CD14-positive monocyte (primary cell): ENCODE measurements at regions not wholly inside any gene's neighbourhood (a gene's known extent, or its start where the extent isn't known, plus 50 kb on each side); places are given as distances from the start of the nearest gene placed in this dataset. TPM values are rescaled to one million over a fixed set of nuclear protein-coding genes. Genes with fewer than 3 reads are reported as not detected.

Experiments used
- DNase-seq, 3 donors: peaks; one replicate each; pipeline ENCODE4 v3.0.0-alpha.2; 2011 to 2022
- H2AFZ ChIP-seq: 2 replicates; pipeline ENCODE4 v1.6.0; 2012; ENCODE audit warnings: mild to moderate bottlenecking, low read depth, low read length, inconsistent platforms; ENCODE audit not compliant: insufficient read depth, poor library complexity, severe bottlenecking
- H3K27ac ChIP-seq, 2 donors: 1 replicate in 1 of 2; 2 replicates in 1 of 2; pipeline ENCODE4 v1.5.1; 2012 to 2013; ENCODE audit warnings: low read length in 2 of 2, control low read depth in 1 of 2, inconsistent platforms in 1 of 2, low read depth in 1 of 2, mild to moderate bottlenecking in 1 of 2
- H3K27me3 ChIP-seq, 2 donors: one replicate each; pipeline versions ENCODE4 v1.6.0 to v1.6.1; 2011 to 2013; ENCODE audit warnings: low read length in 2 of 2; ENCODE audit not compliant: control insufficient read depth in 2 of 2, insufficient read depth in 2 of 2
- H3K36me3 ChIP-seq, 2 donors: replicated peaks in 1 of 2; 1 replicate in 1 of 2; 2 replicates in 1 of 2; pipeline versions ENCODE4 v1.5.1 to v1.6.1; 2012 to 2013; ENCODE audit warnings: low read length in 2 of 2, control low read depth in 1 of 2, inconsistent platforms in 1 of 2, mild to moderate bottlenecking in 1 of 2; ENCODE audit not compliant: insufficient read depth in 2 of 2, control insufficient read depth in 1 of 2
- H3K4me1 ChIP-seq, 2 donors: 1 replicate in 1 of 2; 2 replicates in 1 of 2; pipeline versions ENCODE4 v1.5.1 to v1.6.1; 2012 to 2013; ENCODE audit warnings: low read length in 2 of 2, control low read depth in 1 of 2, inconsistent platforms in 1 of 2, mild to moderate bottlenecking in 1 of 2, moderate library complexity in 1 of 2; ENCODE audit not compliant: insufficient read depth in 2 of 2, control insufficient read depth in 1 of 2
- H3K4me2 ChIP-seq: replicated peaks from 2 replicates; pipeline ENCODE3; 2012; ENCODE audit warnings: low read length, moderate library complexity, mild to moderate bottlenecking; ENCODE audit not compliant: poor library complexity, severe bottlenecking; ENCODE audit errors: extremely low read depth
- H3K4me3 ChIP-seq, 3 experiments: fragments of 200-600 bp in 1 of 3; sonication (generic) in 1 of 3; replicated peaks in 1 of 3; 1 replicate in 2 of 3; 2 replicates in 1 of 3; pipeline ENCODE4 v1.5.1; 2011 to 2013; ENCODE audit warnings: low read length in 3 of 3, mild to moderate bottlenecking in 3 of 3, control low read depth in 2 of 3, low read depth in 2 of 3, inconsistent platforms in 1 of 3, moderate library complexity in 1 of 3
- H3K79me2 ChIP-seq: 2 replicates; pipeline ENCODE4 v1.6.0; 2012; ENCODE audit warnings: mild to moderate bottlenecking, control low read depth, inconsistent platforms, low read length, moderate library complexity; ENCODE audit not compliant: insufficient read depth
- H3K9ac ChIP-seq: 2 replicates; pipeline ENCODE4 v1.6.0; 2017; ENCODE audit warnings: low read length, mild to moderate bottlenecking; ENCODE audit not compliant: insufficient read depth, poor library complexity, severe bottlenecking
- H3K9me3 ChIP-seq, 2 donors: replicated peaks in 1 of 2; 1 replicate in 1 of 2; 2 replicates in 1 of 2; pipeline versions ENCODE4 v1.5.1 to v1.6.1; 2012 to 2013; ENCODE audit warnings: low read length in 2 of 2, control low read depth in 1 of 2; ENCODE audit not compliant: control insufficient read depth in 1 of 2, insufficient read depth in 1 of 2
- H4K20me1 ChIP-seq: 2 replicates; pipeline ENCODE4 v1.6.0; 2012; ENCODE audit warnings: mild to moderate bottlenecking, low read length, control low read depth, moderate library complexity; ENCODE audit not compliant: insufficient read depth
- H3K27ac Mint-ChIP-seq, 7 donors: one replicate each; pipeline ENCODE4 v1.8.0; 2020; ENCODE audit warnings: mild to moderate bottlenecking in 7 of 7, mixed read lengths in 7 of 7, moderate library complexity in 6 of 7, inconsistent platforms in 2 of 7
- H3K27me3 Mint-ChIP-seq, 3 donors: one replicate each; pipeline ENCODE4 v1.8.0; 2021 to 2022; ENCODE audit warnings: low read depth in 3 of 3, mild to moderate bottlenecking in 3 of 3, mixed read lengths in 3 of 3, moderate library complexity in 3 of 3, inconsistent platforms in 1 of 3
- H3K36me3 Mint-ChIP-seq, 2 donors: one replicate each; pipeline ENCODE4 v1.8.0; 2020; ENCODE audit warnings: mixed read lengths in 2 of 2, inconsistent platforms in 1 of 2, mild to moderate bottlenecking in 1 of 2
- H3K4me1 Mint-ChIP-seq: one replicate; pipeline ENCODE4 v1.8.0; 2020; ENCODE audit warnings: mild to moderate bottlenecking, mixed read lengths
- H3K4me3 Mint-ChIP-seq, 2 donors: one replicate each; pipeline ENCODE4 v1.8.0; 2020; ENCODE audit warnings: mild to moderate bottlenecking in 2 of 2, mixed read lengths in 2 of 2, moderate library complexity in 1 of 2
- H3K9me3 Mint-ChIP-seq, 7 donors: one replicate each; pipeline ENCODE4 v1.8.0; 2020 to 2022; ENCODE audit warnings: mixed read lengths in 7 of 7, mild to moderate bottlenecking in 6 of 7, moderate library complexity in 6 of 7, inconsistent platforms in 2 of 7
- CTCF ChIP-seq: fragments of 200-600 bp; IDR thresholded peaks from one replicate; pipeline ENCODE4 v1.8.0; 2022; ENCODE audit warnings: antibody characterized with exemption, mild to moderate bottlenecking
- WGBS: methylation state at CpG from one replicate; pipeline ENCODE4 v1.1.5; 2013; ENCODE audit warnings: missing lambda C conversion rate; ENCODE audit not compliant: insufficient coverage; 5-methylcytosine and 5-hydroxymethylcytosine counted together
- intact Hi-C, 2 donors: fragments of 100-400 bp; cut with micrococcal nuclease; formaldehyde crosslinking; loops; one replicate each; pipeline versions ENCODE4 v1.15.0 to v1.15.1; 2023
- small RNA-seq: library from RNA; depleted of rRNA; stranded (forward); fragments of <200 nt; gene quantifications from one replicate; pipeline ENCODE3, GENCODE V24; 2012; ENCODE audit warnings: low read depth; ENCODE audit not compliant: insufficient read length

GRCh38 chr5:126373375-126374108 lies 49.7 kb upstream of the GRAMD2B start:
- WGBS, result 21% methylated on average over 2 of the region's 3 CpGs
- Histone ChIP-seq H3K9me3 (no peaks in the 10 kb centered on the region), H3K4me3 (no peak overlapping the region), H4K20me1 (no peaks in the 10 kb centered on the region), H3K79me2 (no peaks in the 10 kb centered on the region), H2AFZ (no peak overlapping the region), H3K4me2 (no peak overlapping the region), H3K36me3 (no peaks in the 10 kb centered on the region), H3K4me1 (no peaks in the 10 kb centered on the region), H3K9ac (no peak overlapping the region), H3K27ac (no peak overlapping the region), H3K27me3 (no peaks in the 10 kb centered on the region)
- Mint-ChIP-seq H3K9me3 (no peaks in the 10 kb centered on the region), H3K4me1 (no peaks in the 10 kb centered on the region), H3K36me3 (no peaks in the 10 kb centered on the region), H3K4me3 (no peak overlapping the region), H3K27ac (no peak overlapping the region), H3K27me3 (peaks cover 2 to 6% (median 4%) of the 10 kb centered on the region in 3 donors)
- intact Hi-C loops, result no loop called here
- no peak for DNase-seq
- TF ChIP-seq CTCF, result no peak

Small RNA genes in the stretch of these regions (small RNA-seq; reads per million reads assigned to genes)
- gene HMGB1P22, result not detected
- not detected for gene RN7SKP117
